Lung (tissue), 11 donors: ENCODE measurements at regions not wholly inside any gene's neighbourhood (a gene's known extent, or its start where the extent isn't known, plus 50 kb on each side); places are given as distances from the start of the nearest gene placed in this dataset.

Source experiments
- ATAC-seq: fragments of 200-7000 bp; cut with Tn5 transposase; one replicate; pipeline ENCODE4 v1.9.1; 2020; ENCODE audit warnings: moderate number of reproducible peaks; ENCODE audit not compliant: insufficient read depth, low FRiP score
- DNase-seq, 3 donors: peaks; one replicate each; pipeline ENCODE4 v3.0.0-alpha.2; 2013 to 2017
- H3K27ac ChIP-seq, 2 donors: one replicate each; pipeline ENCODE4 v1.5.1; 2013; ENCODE audit warnings: mild to moderate bottlenecking in 2 of 2, moderate library complexity in 2 of 2, control low read depth in 1 of 2, inconsistent platforms in 1 of 2, low read depth in 1 of 2, low read length in 1 of 2
- H3K27me3 ChIP-seq, 3 donors: one replicate each; pipeline ENCODE4 v1.5.1; 2013; ENCODE audit warnings: low read length in 2 of 3; ENCODE audit not compliant: control insufficient read depth in 3 of 3, insufficient read depth in 3 of 3
- H3K36me3 ChIP-seq, 4 donors: one replicate each; pipeline ENCODE4 v1.5.1; 2013; ENCODE audit warnings: low read length in 4 of 4, mild to moderate bottlenecking in 1 of 4, moderate library complexity in 1 of 4; ENCODE audit not compliant: control insufficient read depth in 4 of 4, insufficient read depth in 4 of 4
- H3K4me1 ChIP-seq, 5 donors: one replicate each; pipeline ENCODE4 v1.5.1; 2013; ENCODE audit warnings: low read length in 5 of 5, mild to moderate bottlenecking in 2 of 5, moderate library complexity in 1 of 5; ENCODE audit not compliant: control insufficient read depth in 5 of 5, insufficient read depth in 5 of 5
- H3K4me3 ChIP-seq: one replicate; pipeline ENCODE4 v1.5.1; 2013; ENCODE audit warnings: mild to moderate bottlenecking, control low read depth, moderate library complexity
- H3K9ac ChIP-seq, 2 donors: one replicate each; pipeline ENCODE4 v1.5.1; 2013; ENCODE audit warnings: low read length in 2 of 2, control low read depth in 1 of 2; ENCODE audit not compliant: insufficient read depth in 1 of 2
- H3K9me3 ChIP-seq, 4 donors: one replicate each; pipeline ENCODE4 v1.5.1; 2013; ENCODE audit warnings: low read length in 3 of 4, mild to moderate bottlenecking in 1 of 4, moderate library complexity in 1 of 4; ENCODE audit not compliant: control insufficient read depth in 4 of 4, insufficient read depth in 3 of 4
- WGBS, 2 donors: extraction: QIAGEN DNeasy Blood & Tissue Kit; methylation state at CpG; one replicate each; pipeline ENCODE4 v1.1.7; 2013; 5-methylcytosine and 5-hydroxymethylcytosine counted together
- TF ChIP-seq, protein P1 (sequence below): IDR thresholded peaks from 2 replicates; pipeline ENCODE4 v1.5.1; 2012; ENCODE audit warnings: mild to moderate bottlenecking; ENCODE audit errors: control extremely low read depth, extremely low read depth
- donor health status: control.
- donor health status: control.
- donor health status: Bipolar disorder and iron deficiency.
- donor health status: healthy.
- donor health status: DM: yes; HTN: yes; CAD: no.

DNA sequence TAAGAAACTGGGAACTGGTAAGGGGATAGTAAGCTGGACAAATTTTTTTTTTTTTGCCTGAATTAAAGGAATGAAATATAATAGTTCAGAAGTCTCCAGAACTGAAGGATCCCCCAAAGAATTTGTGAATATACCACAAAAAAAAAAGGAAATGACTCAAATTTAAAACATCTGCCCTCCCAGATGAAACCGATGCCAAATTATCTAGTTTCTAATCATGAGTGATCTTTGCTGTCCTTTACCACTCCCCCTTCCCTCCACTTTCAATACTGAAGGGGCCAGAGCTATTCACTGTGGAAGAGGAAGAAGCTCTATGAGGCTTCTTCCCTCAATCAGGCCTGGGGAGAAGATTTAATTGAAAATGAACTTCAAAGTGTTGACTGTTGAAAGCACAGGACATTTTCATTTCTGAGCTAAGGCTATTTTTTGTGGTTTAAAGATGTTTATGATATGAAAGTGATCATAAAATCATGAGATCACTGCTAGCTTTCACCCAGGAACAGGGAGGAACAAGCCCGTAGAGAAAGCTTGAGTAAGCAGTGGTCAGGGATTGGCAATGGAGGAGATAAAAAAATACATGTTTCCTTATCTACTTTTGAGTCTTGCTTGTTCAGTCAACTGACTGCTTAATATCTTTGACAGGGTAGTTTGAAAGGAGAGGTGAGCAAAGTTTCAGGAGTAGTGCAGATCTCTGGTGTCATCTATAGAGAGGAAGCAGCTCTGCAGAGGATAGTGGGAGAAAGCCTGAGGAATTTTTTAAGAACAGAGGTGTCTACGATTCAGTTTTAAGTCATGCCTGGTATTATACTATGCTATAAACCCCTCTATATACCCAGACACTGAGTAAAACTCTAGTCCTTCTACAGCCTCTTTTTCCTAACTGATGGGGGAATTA is 409.5 kb upstream of the FIGN start:
- H3K4me3 ChIP-seq, result no peak overlapping the region
- DNase-seq, result no peak
- no peaks in the 10 kb centered on the region for H3K4me1 ChIP-seq
- TF ChIP-seq, protein P1, sequence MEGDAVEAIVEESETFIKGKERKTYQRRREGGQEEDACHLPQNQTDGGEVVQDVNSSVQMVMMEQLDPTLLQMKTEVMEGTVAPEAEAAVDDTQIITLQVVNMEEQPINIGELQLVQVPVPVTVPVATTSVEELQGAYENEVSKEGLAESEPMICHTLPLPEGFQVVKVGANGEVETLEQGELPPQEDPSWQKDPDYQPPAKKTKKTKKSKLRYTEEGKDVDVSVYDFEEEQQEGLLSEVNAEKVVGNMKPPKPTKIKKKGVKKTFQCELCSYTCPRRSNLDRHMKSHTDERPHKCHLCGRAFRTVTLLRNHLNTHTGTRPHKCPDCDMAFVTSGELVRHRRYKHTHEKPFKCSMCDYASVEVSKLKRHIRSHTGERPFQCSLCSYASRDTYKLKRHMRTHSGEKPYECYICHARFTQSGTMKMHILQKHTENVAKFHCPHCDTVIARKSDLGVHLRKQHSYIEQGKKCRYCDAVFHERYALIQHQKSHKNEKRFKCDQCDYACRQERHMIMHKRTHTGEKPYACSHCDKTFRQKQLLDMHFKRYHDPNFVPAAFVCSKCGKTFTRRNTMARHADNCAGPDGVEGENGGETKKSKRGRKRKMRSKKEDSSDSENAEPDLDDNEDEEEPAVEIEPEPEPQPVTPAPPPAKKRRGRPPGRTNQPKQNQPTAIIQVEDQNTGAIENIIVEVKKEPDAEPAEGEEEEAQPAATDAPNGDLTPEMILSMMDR, result no peak
- no peaks in the 10 kb centered on the region for H3K36me3 ChIP-seq
- ATAC-seq, result no peak
- H3K27me3 ChIP-seq, result no peaks in the 10 kb centered on the region
- H3K9ac ChIP-seq, result no peak overlapping the region
- H3K9me3 ChIP-seq, result no peaks in the 10 kb centered on the region
- no peak overlapping the region for H3K27ac ChIP-seq
- 75 to 82% methylated on average over 3 of the region's 3 CpGs for WGBS, 2 donors

DNA sequence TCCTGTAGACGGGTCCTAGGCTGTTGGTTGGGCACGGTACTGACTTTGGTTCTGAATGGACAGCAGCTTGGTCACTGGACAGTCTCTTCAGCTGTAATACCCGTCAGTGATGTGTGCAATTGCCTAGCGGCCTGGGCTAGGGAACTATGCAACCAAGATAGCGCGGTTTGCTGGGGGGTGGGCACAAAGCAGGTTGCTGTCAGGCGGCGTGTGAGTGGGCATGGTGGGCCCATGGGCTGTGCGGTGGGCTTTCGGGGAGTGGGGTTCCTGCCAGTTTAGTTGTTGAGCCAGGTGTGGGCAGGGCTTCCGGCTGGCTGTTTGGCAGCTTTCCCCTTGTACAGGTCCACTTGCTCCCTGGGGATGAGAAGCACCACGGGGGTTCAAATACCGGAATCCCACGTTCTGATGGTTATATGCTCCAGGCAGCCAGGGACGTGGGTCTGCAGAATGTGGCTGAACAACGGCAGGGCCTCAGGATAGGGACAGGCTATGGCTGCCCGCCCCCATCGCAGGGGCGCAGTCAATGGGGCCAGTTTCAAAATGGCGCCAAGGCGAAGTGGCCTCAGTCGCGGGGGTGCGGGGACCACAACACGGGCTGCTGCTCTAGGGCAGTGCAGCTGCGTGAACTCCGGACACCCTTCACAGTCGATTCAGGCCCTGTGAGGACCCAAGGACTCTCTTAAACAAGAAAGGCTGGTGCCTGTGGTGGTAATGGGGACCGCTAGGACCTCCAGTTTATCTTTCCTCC is 407.5 kb upstream of the FIGN start:
- WGBS, 2 donors, result 95 to 96% methylated on average over 29 of the region's 29 CpGs
- Histone ChIP-seq H3K4me1 (no peaks in the 10 kb centered on the region), H3K9ac (no peak overlapping the region), H3K9me3 (no peaks in the 10 kb centered on the region), H3K4me3 (no peak overlapping the region), H3K27ac (no peak overlapping the region), H3K36me3 (no peaks in the 10 kb centered on the region), H3K27me3 (no peaks in the 10 kb centered on the region)
- ATAC-seq, result no peak
- no peak for DNase-seq
- TF ChIP-seq, protein P1, result no peak

DNA sequence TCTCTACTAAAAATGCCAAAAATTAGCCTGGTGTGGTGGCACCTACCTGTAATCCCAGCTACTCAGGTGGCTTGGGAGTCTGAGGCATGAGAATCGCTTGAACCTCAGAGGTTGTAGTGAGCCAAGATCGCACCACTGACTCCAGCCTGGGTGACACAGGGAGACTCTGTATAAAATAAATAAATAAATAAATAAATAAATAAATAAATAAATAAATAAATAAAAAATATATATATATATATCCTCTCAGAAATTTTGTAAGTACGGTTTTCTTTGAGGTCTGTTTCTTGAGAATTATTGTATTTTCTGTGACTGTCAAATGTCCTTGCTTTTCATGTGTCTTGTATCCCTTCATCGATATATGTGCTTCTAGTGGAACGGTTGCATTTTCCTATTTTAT is 406.9 kb upstream of the FIGN start:
- H3K4me1 ChIP-seq, result no peaks in the 10 kb centered on the region
- no peak overlapping the region for H3K4me3 ChIP-seq
- H3K36me3 ChIP-seq, result no peaks in the 10 kb centered on the region
- TF ChIP-seq, protein P1, result no peak
- no peaks in the 10 kb centered on the region for H3K9me3 ChIP-seq
- no peaks in the 10 kb centered on the region for H3K27me3 ChIP-seq
- ATAC-seq (no peak), DNase-seq (no peak)
- no peak overlapping the region for H3K9ac ChIP-seq
- 95 to 97% methylated on average over 5 of the region's 5 CpGs for WGBS, 2 donors
- no peak overlapping the region for H3K27ac ChIP-seq
